ENCODE measurements at regions not wholly inside any gene's neighbourhood (a gene's known extent, or its start where the extent isn't known, plus 50 kb on each side); places are given as distances from the start of the nearest gene placed in this dataset.
"Not testable (repeated sequence)": the region's sequence is repeated elsewhere in the genome, so short reads cannot be mapped to it uniquely, and the experiment has no call there.

DNA sequence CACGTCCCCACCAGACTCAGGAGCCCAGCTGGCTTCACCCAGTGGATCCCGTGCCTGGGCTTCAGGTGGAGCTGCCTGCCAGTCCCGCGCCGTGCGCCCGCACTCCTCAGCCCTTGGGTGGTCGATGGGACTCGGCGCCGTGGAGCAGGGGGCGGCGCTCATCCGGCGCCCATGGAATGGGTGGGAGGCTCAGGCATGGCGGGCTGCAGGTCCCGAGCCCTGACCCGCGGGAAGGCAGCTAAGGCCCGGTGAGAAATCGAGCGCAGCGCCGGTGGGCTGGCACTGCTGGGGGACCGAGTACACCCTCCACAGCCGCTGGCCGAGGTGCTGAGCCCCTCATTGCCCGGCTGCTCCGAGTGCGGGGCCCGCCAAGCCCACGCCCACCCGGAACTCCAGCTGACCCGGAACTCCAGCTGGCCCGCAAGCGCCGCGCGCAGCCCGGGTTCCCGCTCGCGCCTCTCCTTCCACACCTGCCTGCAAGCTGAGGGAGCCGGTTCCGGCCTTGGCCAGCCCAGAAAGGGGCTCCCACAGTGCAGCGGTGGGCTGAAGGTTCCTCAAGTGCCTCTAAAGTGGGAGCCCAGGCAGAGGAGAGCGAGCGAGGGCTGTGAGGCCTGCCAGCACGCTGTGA lies 1184.6 kb downstream of the PLA2G4A start:
- not testable (repeated sequence) for H3K27me3 ChIP-seq (ENCODE audit: insufficient read depth, low read length, poor library complexity); H2BK15ac ChIP-seq (replicated peaks; ENCODE audit: low read depth); H3K27ac ChIP-seq (ENCODE audit: low read depth, low read length); H3K79me2 ChIP-seq (ENCODE audit: control insufficient read depth, insufficient read depth, low read length); H2BK120ac ChIP-seq (ENCODE audit: low read depth, low read length); H3K23ac ChIP-seq (ENCODE audit: low read length); H2AK5ac ChIP-seq (ENCODE audit: low read length); H4K8ac ChIP-seq (ENCODE audit: low read depth, low read length); H3K4me1 ChIP-seq (ENCODE audit: control insufficient read depth, low read depth, low read length); H2BK5ac ChIP-seq (ENCODE audit: low read length); H3K79me1 ChIP-seq (ENCODE audit: low read length); H3K4me2 ChIP-seq (ENCODE audit: low read length); H3K56ac ChIP-seq (ENCODE audit: low read length); H4K5ac ChIP-seq (ENCODE audit: low read length); H3K18ac ChIP-seq (ENCODE audit: low read length); H3K4me3 ChIP-seq (ENCODE audit: low read length); H3K9ac ChIP-seq (ENCODE audit: low read length); DNase-seq; H3K36me3 ChIP-seq (ENCODE audit: control insufficient read depth, insufficient read depth, low read length); H3K4ac ChIP-seq (ENCODE audit: low read depth, low read length)
- no CpG with 5 or more reads among the region's 49 CpGs for WGBS (ENCODE audit: extremely low coverage, insufficient coverage, low lambda C conversion rate)

DNA sequence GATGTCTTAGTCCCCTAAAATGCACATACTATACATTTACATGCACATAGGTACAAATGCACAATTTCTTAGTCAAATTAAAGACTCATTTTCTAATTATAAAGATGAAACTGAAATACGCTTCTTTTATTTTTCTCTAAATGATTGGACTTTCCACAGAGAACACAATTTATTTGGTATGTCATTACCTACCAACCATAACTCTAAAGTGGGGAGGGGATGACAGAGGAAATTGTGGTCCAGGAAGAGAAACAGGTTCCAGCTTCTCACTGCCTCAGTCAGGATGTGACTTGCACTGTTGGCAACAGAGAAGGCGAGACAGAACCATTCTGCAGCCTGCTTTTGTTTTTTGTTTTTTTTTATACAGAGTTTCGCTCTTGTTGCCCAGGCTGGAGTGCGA lies 1189.2 kb downstream of the PLA2G4A start:
- Histone ChIP-seq H4K8ac (ENCODE audit: low read depth, low read length) (no peak overlapping the region), H3K23ac (ENCODE audit: low read length) (no peak overlapping the region), H3K36me3 (ENCODE audit: control insufficient read depth, insufficient read depth, low read length) (no peaks in the 10 kb centered on the region), H2AK5ac (ENCODE audit: low read length) (no peak overlapping the region), H3K27me3 (ENCODE audit: insufficient read depth, low read length, poor library complexity) (no peaks in the 10 kb centered on the region), H3K79me2 (ENCODE audit: control insufficient read depth, insufficient read depth, low read length) (no peaks in the 10 kb centered on the region), H3K4ac (ENCODE audit: low read depth, low read length) (no peak overlapping the region), H3K4me1 (ENCODE audit: control insufficient read depth, low read depth, low read length) (no peaks in the 10 kb centered on the region), H2BK5ac (ENCODE audit: low read length) (no peak overlapping the region), H3K9ac (ENCODE audit: low read length) (no peak overlapping the region), H3K18ac (ENCODE audit: low read length) (no peak overlapping the region), H3K27ac (ENCODE audit: low read depth, low read length) (no peak overlapping the region), H3K4me2 (ENCODE audit: low read length) (no peak overlapping the region), H4K5ac (ENCODE audit: low read length) (no peak overlapping the region), H2BK120ac (ENCODE audit: low read depth, low read length) (no peak overlapping the region), H3K56ac (ENCODE audit: low read length) (no peak overlapping the region), H3K79me1 (ENCODE audit: low read length) (no peaks in the 10 kb centered on the region), H2BK15ac (replicated peaks; ENCODE audit: low read depth) (no peak overlapping the region), H3K4me3 (ENCODE audit: low read length) (no peak overlapping the region)
- DNase-seq = no peak
- WGBS (ENCODE audit: extremely low coverage, insufficient coverage, low lambda C conversion rate) = no CpG with 5 or more reads among the region's 4 CpGs

DNA sequence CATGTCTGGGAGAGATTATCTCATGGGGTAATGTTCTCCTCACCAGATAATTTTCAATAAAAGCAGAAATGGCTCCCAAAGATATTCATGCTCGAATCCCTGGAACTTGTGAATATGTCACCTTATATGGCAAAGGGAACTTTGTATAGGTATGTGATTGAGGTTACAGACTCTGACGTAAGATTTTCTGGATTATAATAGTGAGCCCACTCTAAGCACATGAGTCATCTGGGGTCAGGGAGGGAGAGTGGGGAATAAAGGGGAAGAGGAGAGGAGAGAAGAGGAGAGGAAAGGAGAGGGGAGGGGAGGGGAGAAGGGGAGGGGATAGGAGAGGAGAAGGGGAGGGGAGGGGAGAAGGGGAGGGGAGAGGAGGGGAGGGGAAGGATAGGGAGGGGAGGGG lies 1193.9 kb downstream of the PLA2G4A start:
- no peaks in the 10 kb centered on the region for H3K4me1 ChIP-seq (ENCODE audit: control insufficient read depth, low read depth, low read length)
- whole genome bisulfite sequencing (ENCODE audit: extremely low coverage, insufficient coverage, low lambda C conversion rate) = no CpG with 5 or more reads among the region's 2 CpGs
- no peak overlapping the region for H3K4me3 ChIP-seq (ENCODE audit: low read length)
- no peak overlapping the region for H4K5ac ChIP-seq (ENCODE audit: low read length)
- no peak overlapping the region for H2BK5ac ChIP-seq (ENCODE audit: low read length)
- no peak overlapping the region for H3K56ac ChIP-seq (ENCODE audit: low read length)
- no peak overlapping the region for H3K4ac ChIP-seq (ENCODE audit: low read depth, low read length)
- no peak for DNase-seq
- no peaks in the 10 kb centered on the region for H3K27me3 ChIP-seq (ENCODE audit: insufficient read depth, low read length, poor library complexity)
- H3K36me3 ChIP-seq (ENCODE audit: control insufficient read depth, insufficient read depth, low read length) = no peaks in the 10 kb centered on the region
- H3K18ac ChIP-seq (ENCODE audit: low read length) = no peak overlapping the region
- H3K27ac ChIP-seq (ENCODE audit: low read depth, low read length) = no peak overlapping the region
- no peak overlapping the region for H3K4me2 ChIP-seq (ENCODE audit: low read length)
- no peak overlapping the region for H4K8ac ChIP-seq (ENCODE audit: low read depth, low read length)
- H2AK5ac ChIP-seq (ENCODE audit: low read length) = no peak overlapping the region
- no peaks in the 10 kb centered on the region for H3K79me1 ChIP-seq (ENCODE audit: low read length)
- no peak overlapping the region for H2BK120ac ChIP-seq (ENCODE audit: low read depth, low read length)
- no peaks in the 10 kb centered on the region for H3K79me2 ChIP-seq (ENCODE audit: control insufficient read depth, insufficient read depth, low read length)
- H2BK15ac ChIP-seq (replicated peaks; ENCODE audit: low read depth) = no peak overlapping the region
- H3K9ac ChIP-seq (ENCODE audit: low read length) = no peak overlapping the region
- H3K23ac ChIP-seq (ENCODE audit: low read length) = no peak overlapping the region

DNA sequence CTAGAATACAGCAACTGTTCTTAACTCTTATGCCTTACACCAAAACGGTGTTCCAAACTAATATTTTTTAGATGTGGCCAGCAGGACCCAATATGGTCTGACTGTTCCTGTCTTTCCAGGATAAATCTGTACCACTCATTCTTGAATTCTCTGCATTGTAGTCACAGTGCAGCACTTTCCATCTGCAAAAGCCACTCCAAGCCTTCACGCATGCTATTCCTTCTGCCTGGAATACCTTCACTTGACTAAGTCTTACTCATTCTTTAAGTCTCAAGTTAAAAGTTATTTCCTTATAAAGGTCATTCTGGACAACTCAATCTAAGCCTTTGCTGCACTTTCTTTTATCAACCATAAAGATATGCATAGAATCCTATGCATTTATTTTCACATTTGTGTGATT lies 1194.5 kb downstream of the PLA2G4A start:
- Histone ChIP-seq H3K56ac (ENCODE audit: low read length) (no peak overlapping the region), H3K79me2 (ENCODE audit: control insufficient read depth, insufficient read depth, low read length) (no peaks in the 10 kb centered on the region), H3K23ac (ENCODE audit: low read length) (no peak overlapping the region), H3K4ac (ENCODE audit: low read depth, low read length) (no peak overlapping the region), H3K4me3 (ENCODE audit: low read length) (no peak overlapping the region), H3K4me1 (ENCODE audit: control insufficient read depth, low read depth, low read length) (no peaks in the 10 kb centered on the region), H3K18ac (ENCODE audit: low read length) (no peak overlapping the region), H3K9ac (ENCODE audit: low read length) (no peak overlapping the region), H3K36me3 (ENCODE audit: control insufficient read depth, insufficient read depth, low read length) (no peaks in the 10 kb centered on the region), H4K8ac (ENCODE audit: low read depth, low read length) (no peak overlapping the region), H2BK120ac (ENCODE audit: low read depth, low read length) (no peak overlapping the region), H3K27ac (ENCODE audit: low read depth, low read length) (no peak overlapping the region), H2AK5ac (ENCODE audit: low read length) (no peak overlapping the region), H3K4me2 (ENCODE audit: low read length) (no peak overlapping the region), H4K5ac (ENCODE audit: low read length) (no peak overlapping the region), H2BK5ac (ENCODE audit: low read length) (no peak overlapping the region), H2BK15ac (replicated peaks; ENCODE audit: low read depth) (no peak overlapping the region), H3K79me1 (ENCODE audit: low read length) (no peaks in the 10 kb centered on the region), H3K27me3 (ENCODE audit: insufficient read depth, low read length, poor library complexity) (no peaks in the 10 kb centered on the region)
- no peak for DNase-seq
- no CpG with 5 or more reads among the region's 2 CpGs for WGBS (ENCODE audit: extremely low coverage, insufficient coverage, low lambda C conversion rate)

DNA sequence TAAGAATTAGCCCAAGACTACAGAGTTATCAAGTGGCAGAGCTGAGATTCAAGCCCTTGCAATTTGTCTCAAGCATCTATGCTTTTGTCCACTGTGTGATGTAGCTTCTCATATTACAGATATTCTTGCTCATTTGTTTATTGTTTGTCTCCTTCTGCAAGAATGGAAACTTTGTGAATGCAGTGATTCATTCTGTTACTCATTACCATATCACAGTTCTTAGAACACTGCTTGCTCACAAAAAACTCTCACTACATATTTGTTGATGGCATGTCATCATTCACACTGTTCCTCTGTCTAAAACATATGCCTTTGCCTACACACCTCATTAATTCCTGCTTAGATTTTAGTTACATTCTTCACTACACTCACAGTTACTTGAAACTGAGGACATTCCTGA lies 1198.9 kb downstream of the PLA2G4A start:
- Histone ChIP-seq H3K56ac (ENCODE audit: low read length) (no peak overlapping the region), H3K27ac (ENCODE audit: low read depth, low read length) (no peak overlapping the region), H2BK120ac (ENCODE audit: low read depth, low read length) (no peak overlapping the region), H3K79me1 (ENCODE audit: low read length) (no peaks in the 10 kb centered on the region), H3K36me3 (ENCODE audit: control insufficient read depth, insufficient read depth, low read length) (no peaks in the 10 kb centered on the region), H3K9ac (ENCODE audit: low read length) (no peak overlapping the region), H3K4me1 (ENCODE audit: control insufficient read depth, low read depth, low read length) (no peaks in the 10 kb centered on the region), H4K5ac (ENCODE audit: low read length) (no peak overlapping the region), H3K4me3 (ENCODE audit: low read length) (no peak overlapping the region), H3K23ac (ENCODE audit: low read length) (no peak overlapping the region), H2BK5ac (ENCODE audit: low read length) (no peak overlapping the region), H2BK15ac (replicated peaks; ENCODE audit: low read depth) (no peak overlapping the region), H4K8ac (ENCODE audit: low read depth, low read length) (no peak overlapping the region), H3K18ac (ENCODE audit: low read length) (no peak overlapping the region), H3K79me2 (ENCODE audit: control insufficient read depth, insufficient read depth, low read length) (no peaks in the 10 kb centered on the region), H3K4ac (ENCODE audit: low read depth, low read length) (no peak overlapping the region), H2AK5ac (ENCODE audit: low read length) (no peak overlapping the region), H3K4me2 (ENCODE audit: low read length) (no peak overlapping the region), H3K27me3 (ENCODE audit: insufficient read depth, low read length, poor library complexity) (no peaks in the 10 kb centered on the region)
- peak; percentile 11 for DNase-seq

DNA sequence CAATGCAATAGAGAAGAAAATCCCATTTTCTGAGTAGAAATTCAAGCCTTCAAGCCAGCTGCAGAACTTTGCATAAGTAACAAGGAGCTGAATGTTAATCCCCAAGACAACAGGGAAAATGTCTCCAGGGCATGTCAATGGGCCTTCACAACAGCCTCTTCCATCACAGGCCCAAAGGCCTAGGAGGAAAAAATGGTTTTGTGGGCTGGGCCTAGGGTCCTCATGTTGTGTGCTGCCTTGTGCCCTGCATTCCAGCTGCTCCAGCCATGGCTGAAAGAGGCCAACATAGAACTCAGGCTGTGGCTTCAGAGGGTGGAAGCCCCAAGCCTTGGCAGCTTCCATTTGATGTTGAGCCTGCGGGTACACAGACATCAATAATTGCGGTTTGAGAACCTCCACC lies 1208.8 kb downstream of the PLA2G4A start:
- H3K27me3 ChIP-seq (ENCODE audit: insufficient read depth, low read length, poor library complexity); H3K79me1 ChIP-seq (ENCODE audit: low read length); H4K8ac ChIP-seq (ENCODE audit: low read depth, low read length); H2AK5ac ChIP-seq (ENCODE audit: low read length); H2BK120ac ChIP-seq (ENCODE audit: low read depth, low read length); H3K36me3 ChIP-seq (ENCODE audit: control insufficient read depth, insufficient read depth, low read length); H2BK15ac ChIP-seq (replicated peaks; ENCODE audit: low read depth); H3K56ac ChIP-seq (ENCODE audit: low read length); H3K23ac ChIP-seq (ENCODE audit: low read length); H3K4ac ChIP-seq (ENCODE audit: low read depth, low read length); H3K4me3 ChIP-seq (ENCODE audit: low read length); H4K5ac ChIP-seq (ENCODE audit: low read length); H3K79me2 ChIP-seq (ENCODE audit: control insufficient read depth, insufficient read depth, low read length); H2BK5ac ChIP-seq (ENCODE audit: low read length); H3K9ac ChIP-seq (ENCODE audit: low read length); H3K27ac ChIP-seq (ENCODE audit: low read depth, low read length); H3K4me2 ChIP-seq (ENCODE audit: low read length); H3K18ac ChIP-seq (ENCODE audit: low read length); DNase-seq; H3K4me1 ChIP-seq (ENCODE audit: control insufficient read depth, low read depth, low read length): not testable (repeated sequence)
- WGBS (ENCODE audit: extremely low coverage, insufficient coverage, low lambda C conversion rate) = no CpG with 5 or more reads among the region's 2 CpGs
